Activated CD4-positive, alpha-beta T cell treated with anti-CD3 and anti-CD28 coated beads, Interleukin-2, amount 50 U/mL, for 24 hours (primary cell): ENCODE measurements at regions not wholly inside any gene's neighbourhood (a gene's known extent, or its start where the extent isn't known, plus 50 kb on each side); places are given as distances from the start of the nearest gene placed in this dataset.
"Not testable (repeated sequence)": the region's sequence is repeated elsewhere in the genome, so short reads cannot be mapped to it uniquely, and the experiment has no call there.

ENCODE experiments used
- DNase-seq, 2 donors: peaks; one replicate each; pipeline ENCODE4 v3.0.0-alpha.2; 2020; ENCODE audit warnings: low read depth in 1 of 2, low spot score in 1 of 2

- DNase-seq = no peak
These were observed 771.2 kb downstream of the FSCB start for GRCh38 chr14:43735932-43736331.

- DNase-seq = no peak
These were observed 777.9 kb downstream of the FSCB start for GRCh38 chr14:43729143-43729542.

DNA sequence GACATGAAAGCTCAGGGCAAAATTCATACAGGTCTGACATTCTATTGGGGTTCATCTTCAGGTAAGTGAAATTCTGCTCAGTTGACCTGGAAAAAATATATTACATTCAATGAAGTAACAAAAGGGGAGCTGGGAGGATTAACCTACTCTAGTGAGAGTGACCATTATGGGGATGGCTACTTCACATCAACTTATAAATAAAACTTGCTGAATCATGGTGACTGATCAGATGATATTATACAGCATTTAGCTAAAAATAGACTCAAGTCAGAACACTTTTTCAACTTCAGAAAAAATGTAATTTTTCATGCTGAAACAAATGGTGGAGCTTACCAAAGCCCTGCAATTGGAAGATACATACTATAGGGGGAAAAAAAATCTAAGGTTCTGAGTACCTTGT lies 800.2 kb downstream of the FSCB start:
- DNase-seq = no peak

DNA sequence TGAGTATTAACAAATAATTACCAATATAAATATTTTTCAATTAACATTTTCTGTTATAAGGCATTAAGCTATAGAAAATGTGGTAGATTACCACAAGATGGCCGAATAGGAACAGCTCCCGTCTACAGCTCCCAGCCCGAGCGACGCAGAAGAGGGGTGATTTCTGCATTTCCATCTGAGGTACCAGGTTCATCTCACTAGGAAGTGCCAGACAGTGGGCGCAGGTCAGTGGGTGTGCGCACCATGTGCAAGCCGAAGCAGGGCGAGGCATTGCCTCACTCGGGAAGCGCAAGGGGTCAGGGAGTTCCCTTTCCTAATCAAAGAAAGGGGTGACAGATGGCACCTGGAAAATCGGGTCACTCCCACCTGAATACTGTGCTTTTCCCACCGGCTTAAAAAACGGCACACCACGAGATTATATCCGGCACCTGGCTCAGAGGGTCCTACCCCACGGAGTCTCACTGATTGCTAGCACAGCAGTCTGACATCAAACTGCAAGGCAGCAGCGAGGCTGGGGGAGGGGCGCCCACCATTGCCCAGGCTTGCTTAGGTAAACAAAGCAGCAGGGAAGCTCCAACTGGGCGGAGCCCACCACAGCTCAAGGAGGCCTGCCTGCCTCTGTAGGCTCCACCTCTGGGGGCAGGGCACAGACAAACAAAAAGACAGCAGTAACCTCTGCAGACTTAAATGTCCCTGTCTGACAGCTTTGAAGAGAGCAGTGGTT lies 808.4 kb downstream of the FSCB start:
- DNase-seq = not testable (repeated sequence)

DNA sequence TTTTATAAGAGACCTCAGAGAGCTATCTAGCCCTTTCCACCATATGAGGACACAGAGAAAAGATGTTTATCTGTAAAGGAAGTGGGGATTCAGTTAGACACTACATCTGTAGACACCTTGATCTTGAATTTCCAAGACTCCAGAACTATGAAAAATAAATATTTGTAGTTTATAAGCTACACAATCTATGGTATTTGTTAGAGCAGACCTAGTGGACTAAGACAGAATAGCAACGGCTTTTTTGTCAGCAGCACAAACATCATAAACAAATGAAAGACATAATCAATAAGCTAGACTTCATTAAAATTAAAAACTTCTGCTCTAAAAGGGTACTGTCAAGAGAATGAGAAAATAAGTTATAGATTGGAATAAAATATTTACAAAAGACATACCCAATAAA lies 810.1 kb downstream of the FSCB start:
- DNase-seq = no peak

DNA sequence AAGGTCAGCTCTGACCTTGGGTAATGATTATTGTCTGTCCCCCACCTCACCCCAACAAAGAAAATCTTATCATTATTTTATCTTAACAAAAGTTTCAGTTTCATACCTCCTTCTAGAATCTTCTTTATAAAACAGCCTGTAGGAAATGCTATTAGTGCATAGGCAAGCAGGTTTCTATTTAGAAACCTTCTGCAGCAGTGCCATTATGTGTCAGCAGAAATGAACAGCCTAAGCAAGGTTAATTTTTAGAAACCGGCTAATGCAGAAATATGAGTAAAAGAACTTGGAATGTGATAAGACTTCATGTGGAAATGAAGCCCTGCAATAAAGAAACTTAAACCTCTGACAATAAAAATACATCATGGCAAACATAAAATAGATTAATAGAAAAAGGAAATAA lies 814.4 kb downstream of the FSCB start:
- DNase-seq = no peak

DNA sequence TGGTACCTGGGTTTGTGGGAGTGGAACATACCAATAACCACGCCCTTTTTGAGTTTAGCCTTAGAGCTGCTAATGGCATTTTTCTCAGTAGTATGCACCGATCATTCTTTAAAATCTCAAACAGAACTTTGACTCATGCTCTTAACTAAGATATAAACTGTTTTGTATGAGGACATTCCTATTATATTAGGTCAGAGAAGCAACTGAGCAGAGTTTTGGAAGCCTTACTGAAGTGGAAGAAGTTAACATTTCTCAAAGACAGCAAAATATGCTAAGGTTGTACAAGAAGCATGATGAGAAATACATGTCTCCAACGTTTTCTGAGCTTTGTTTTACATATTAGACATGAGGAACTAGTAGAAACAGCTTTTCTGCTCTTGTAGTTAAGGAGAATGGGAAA lies 819.2 kb downstream of the FSCB start:
- DNase-seq = no peak

DNA sequence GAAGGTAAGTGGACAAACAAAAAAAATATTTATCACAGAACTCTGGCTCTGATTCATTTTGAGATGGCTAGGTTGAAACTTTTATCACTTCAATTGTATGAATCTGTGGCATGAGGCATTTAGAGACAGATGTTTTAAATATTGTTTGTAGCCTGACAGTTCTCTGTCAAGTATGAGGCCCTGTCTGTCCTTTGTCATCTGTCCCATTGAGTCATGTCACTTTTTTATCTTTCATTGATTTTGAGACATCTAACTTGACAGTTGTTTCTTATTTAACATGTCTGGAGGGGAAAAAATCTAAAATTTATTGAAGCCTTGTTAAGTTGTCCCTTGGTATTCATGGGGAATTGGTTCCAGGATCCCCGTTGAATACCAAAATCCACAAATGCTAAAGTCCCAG lies 829.5 kb downstream of the FSCB start:
- no peak for DNase-seq

DNA sequence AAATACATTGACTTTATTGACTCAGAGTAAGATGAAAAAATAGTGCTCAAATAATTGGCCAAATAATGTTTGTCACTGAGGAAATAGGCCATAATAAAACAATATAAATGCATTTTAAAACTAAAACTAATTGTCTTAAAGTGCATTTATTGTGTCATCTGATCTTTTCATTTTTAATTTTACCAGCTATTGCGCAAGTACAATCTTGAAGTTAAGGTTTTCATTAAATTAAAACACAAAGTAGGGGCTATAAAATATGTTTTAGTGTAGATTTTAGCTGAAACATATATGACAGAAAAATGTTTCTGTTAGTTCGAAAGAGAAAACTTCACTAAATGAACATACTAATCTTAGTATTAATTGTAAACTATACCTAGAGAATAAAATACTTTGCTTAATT lies 832.8 kb downstream of the FSCB start:
- no peak for DNase-seq

DNA sequence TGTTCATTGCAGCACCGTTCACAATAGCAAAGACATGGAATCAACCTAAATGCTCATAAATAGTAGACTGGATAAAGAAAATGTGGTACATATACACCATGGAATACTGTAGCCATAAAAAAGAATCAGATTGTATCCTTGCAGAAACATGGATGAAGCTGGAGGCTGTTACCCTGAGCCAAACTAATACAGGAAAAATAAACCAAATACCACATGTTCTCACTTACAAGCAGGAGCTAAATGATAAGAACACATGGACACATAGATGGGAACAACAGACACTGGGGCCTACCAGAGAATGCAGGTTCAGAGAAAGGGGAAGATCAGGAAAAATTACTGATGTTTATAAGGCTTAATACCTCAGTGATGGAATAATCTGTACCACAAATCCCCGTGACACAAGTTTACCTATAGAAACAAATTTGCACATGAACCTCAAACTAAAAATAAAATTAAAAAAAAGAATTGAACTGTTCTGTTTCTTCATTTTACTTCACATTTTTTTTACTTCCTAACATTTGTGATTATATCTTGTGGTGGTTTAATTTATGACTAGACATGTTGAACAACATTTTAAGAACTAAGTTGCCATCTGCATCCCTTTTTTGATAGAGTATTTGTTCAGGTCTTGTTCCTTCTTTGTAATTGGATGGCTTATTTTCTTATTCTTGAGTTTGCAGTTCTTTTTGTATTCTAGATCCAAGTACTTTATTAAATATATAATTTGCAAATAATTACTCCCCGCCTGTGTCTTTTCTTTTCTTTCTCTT lies 835.2 kb downstream of the FSCB start:
- DNase-seq = no peak

DNA sequence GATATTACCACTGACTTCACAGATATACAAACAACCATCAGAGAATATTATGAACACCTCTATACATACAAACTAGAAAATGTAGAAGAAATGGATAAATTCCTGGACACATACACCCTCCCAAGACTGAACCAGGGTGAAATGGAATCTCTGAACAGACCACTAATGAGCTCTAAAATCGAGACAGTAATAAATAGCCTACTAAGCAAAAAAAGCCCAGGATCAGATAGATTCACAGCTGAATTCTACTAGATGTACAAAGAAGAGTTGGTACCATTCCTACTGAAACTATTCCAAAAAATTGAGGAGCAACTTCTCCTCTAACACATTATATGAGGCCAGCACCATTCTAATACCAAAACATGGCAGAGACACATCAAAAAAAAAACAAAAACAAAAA lies 837.7 kb downstream of the FSCB start:
- DNase-seq = no peak

DNA sequence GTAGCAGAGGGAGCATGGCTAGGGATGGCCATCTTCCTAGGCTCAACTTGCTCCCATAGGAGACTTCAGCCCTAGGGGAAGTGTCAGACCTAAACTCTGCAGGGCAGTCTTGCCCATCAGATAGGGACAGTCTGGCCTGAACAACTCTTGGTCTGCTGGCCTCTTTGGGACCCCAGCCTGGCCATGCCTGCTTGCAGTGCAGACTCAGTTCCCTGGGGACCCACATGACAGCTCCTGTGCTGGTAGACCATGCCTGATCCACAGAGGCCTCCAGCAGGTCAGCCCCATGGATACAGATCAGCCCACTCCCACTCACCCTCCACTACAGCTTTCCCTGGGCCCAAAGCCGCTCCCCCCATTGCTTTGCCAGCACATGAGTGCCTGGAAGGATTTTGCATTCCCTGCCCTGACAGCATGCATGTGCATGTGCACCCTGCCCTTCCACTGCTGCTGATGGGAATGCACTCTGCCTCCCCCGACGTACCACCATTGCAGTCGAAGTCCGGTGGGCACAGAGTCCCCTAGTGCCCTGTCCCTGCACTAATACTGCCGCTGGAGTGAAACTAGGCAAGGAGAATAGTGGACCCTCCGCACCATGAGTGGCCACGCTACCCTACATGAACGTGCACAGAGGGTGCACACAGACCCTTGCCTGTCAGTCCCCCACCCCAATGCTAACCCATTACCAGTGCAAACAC lies 841.4 kb downstream of the FSCB start:
- DNase-seq = no peak

GRCh38 chr14:43655194-43655593 lies 851.9 kb downstream of the FSCB start:
- not testable (repeated sequence) for DNase-seq

GRCh38 chr14:43651896-43652295 lies 855.2 kb downstream of the FSCB start:
- DNase-seq = no peak

- DNase-seq = no peak
These were observed 855.8 kb downstream of the FSCB start for GRCh38 chr14:43651185-43651787.

DNA sequence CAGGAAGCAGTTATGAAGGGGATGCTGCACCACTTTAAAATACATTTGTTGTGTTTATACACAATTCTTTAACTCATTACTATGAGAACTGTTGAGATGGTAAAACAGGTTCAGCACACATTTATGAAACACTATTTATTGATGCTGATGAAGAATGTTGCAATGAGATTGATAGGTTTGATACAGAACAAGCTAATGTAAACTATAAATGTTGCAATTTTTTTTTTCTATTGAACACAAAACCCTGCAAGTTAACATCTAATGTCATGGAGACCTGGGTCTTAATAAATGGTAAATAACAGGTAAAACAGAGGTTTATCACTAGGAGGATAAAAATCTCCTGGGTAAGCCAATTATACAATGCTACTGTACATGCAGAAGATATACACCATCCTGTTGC lies 857.6 kb downstream of the FSCB start:
- DNase-seq = no peak

DNA sequence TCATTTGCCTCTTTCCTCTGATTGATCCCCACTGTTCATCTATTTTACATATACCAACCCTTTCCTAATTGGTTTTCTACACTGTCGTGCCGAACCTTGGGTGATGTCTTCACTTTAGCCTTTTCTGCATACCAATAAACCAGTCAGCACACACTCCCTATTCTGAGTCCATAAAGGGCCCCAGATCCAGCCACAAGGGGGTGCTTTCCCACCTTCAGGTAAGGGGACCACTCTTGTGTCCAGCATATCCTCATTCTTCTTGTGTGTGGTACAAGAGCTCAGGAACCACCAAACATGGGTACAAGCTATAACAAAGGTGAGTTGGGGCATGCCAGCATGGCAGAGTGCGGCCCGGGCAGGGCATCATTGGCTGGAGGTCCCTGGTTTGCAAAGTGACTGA lies 859.8 kb downstream of the FSCB start:
- DNase-seq = no peak

DNA sequence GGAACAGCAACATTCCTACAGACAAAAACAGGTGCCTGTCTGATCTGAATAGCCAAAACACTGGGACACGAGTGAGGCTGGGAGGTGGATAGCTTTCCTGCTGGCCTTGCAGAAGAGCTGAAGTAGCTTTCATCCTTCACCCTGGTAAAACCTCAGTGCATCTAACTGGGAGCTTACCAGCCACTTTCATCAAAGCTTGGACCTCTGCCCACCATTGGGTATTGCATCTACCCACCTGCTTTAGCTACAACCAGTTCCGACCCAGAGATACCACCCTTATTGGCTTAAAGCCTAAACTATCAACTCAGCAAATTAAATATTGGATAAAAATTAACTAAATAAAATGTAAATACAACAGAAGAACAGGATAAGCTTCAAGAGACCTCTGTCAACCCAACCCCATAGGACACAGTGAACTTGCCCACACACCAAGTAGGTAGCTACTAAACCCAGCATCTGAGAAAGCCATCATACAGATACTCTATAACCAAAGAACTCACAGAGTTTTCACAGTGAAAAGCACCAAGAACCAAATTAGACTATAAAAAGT lies 866.3 kb downstream of the FSCB start:
- no peak for DNase-seq

GRCh38 chr14:43625294-43625693 lies 881.8 kb downstream of the FSCB start:
- DNase-seq = no peak

GRCh38 chr14:43621282-43621681 lies 885.8 kb downstream of the FSCB start:
- DNase-seq = no peak

DNA sequence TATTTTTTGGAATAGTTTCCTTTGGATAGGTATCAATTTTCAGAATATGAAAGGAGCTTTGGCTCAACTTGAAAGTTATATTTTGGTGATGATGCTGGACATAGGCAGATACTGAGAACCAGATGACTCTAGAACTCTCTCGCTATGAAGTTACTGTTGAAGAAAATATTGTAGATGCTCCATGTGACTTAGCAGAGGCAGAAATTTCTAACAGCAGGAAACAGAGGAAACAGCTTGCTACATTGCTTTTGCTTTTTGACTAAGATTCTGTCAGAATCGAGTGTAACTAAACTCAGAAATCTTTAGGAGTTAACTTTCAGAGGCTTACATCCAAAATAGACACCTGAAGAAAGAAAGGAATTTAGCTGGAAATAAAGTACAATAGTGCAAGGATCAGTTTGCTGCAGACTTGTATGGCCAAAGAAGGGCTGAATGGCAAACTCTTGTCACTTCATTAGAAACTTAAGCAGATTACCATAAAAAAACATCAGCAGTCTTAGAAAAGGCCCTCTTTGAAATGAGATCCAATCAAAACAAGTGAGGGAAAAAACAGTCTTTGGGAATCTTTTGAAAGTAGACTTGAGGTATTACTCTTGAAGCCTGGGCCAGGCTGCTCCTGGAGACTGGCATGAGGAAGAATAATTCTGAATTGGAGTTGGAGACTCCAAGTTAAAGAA lies 911.8 kb downstream of the FSCB start:
- no peak for DNase-seq
